Erythroblast (primary cell): ENCODE measurements at regions not wholly inside any gene's neighbourhood (a gene's known extent, or its start where the extent isn't known, plus 50 kb on each side); places are given as distances from the start of the nearest gene placed in this dataset.

Source experiments
- GATA1 ChIP-seq: IDR thresholded peaks from 2 replicates; pipeline ENCODE4 v1.6.1; 2011; ENCODE audit warnings: low read depth, mild to moderate bottlenecking, control low read depth, low read length, moderate library complexity
- POLR2A ChIP-seq: IDR thresholded peaks from 2 replicates; pipeline ENCODE4 v1.6.1; 2011; ENCODE audit warnings: mild to moderate bottlenecking, low read length

GRCh38 chr11:19561011-19561410 lies 151.6 kb upstream of the NAV2 start:
- TF ChIP-seq POLR2A (no peak), GATA1 (no peak)
